Astrocyte (in vitro differentiated cells and primary cell): ENCODE measurements at regions not wholly inside any gene's neighbourhood (a gene's known extent, or its start where the extent isn't known, plus 50 kb on each side); places are given as distances from the start of the nearest gene placed in this dataset.

Experiments used
- DNase-seq: peaks from one replicate; pipeline ENCODE4 v3.0.0-alpha.2; 2010; ENCODE audit warnings: low read depth
- FAIRE-seq: peaks from 2 replicates; lab custom pipeline; 2011; peaks lifted over from hg19 to GRCh38; lab: Jason Lieb, UNC
- H2AFZ ChIP-seq: 2 replicates; pipeline ENCODE4 v1.6.0; 2012; ENCODE audit warnings: low read depth, low read length, inconsistent platforms
- H3K27ac ChIP-seq: 2 replicates; pipeline ENCODE4 v1.5.1; 2011; ENCODE audit warnings: low read depth, low read length, inconsistent platforms
- H3K27me3 ChIP-seq: 2 replicates; pipeline ENCODE4 v1.6.0; 2011; ENCODE audit warnings: low read length, inconsistent platforms; ENCODE audit not compliant: insufficient read depth
- H3K36me3 ChIP-seq: 2 replicates; pipeline ENCODE4 v1.5.1; 2011; ENCODE audit warnings: low read length, inconsistent platforms; ENCODE audit not compliant: insufficient read depth
- H3K4me1 ChIP-seq: 2 replicates; pipeline ENCODE4 v1.5.1; 2011; ENCODE audit warnings: low read length, inconsistent platforms; ENCODE audit not compliant: insufficient read depth
- H3K4me2 ChIP-seq: 2 replicates; pipeline ENCODE4 v1.6.0; 2012; ENCODE audit warnings: low read length, inconsistent platforms
- H3K4me3 ChIP-seq: 2 replicates; pipeline ENCODE4 v1.5.1; 2011; ENCODE audit warnings: low read depth, mild to moderate bottlenecking, low read length, inconsistent platforms; ENCODE audit not compliant: insufficient read depth
- H3K79me2 ChIP-seq: 2 replicates; pipeline ENCODE4 v1.6.0; 2012; ENCODE audit warnings: mild to moderate bottlenecking, low read length, inconsistent platforms; ENCODE audit not compliant: insufficient read depth
- H3K9ac ChIP-seq: 2 replicates; pipeline ENCODE4 v1.6.0; 2012; ENCODE audit warnings: mild to moderate bottlenecking, low read length, inconsistent platforms
- H3K9me3 ChIP-seq: 2 replicates; pipeline ENCODE4 v1.5.1; 2012; ENCODE audit warnings: low read depth, mild to moderate bottlenecking, low read length, inconsistent platforms; ENCODE audit not compliant: insufficient read depth
- H4K20me1 ChIP-seq: 2 replicates; pipeline ENCODE4 v1.6.0; 2012; ENCODE audit warnings: low read length, inconsistent platforms; ENCODE audit not compliant: insufficient read depth
- H3K27ac Mint-ChIP-seq: one replicate; pipeline ENCODE4 v1.8.0; 2021; ENCODE audit warnings: mild to moderate bottlenecking, mixed read lengths; ENCODE audit not compliant: unreplicated experiment
- H3K27me3 Mint-ChIP-seq: one replicate; pipeline ENCODE4 v1.8.0; 2021; ENCODE audit warnings: low read depth, mixed read lengths; ENCODE audit not compliant: unreplicated experiment
- H3K36me3 Mint-ChIP-seq: one replicate; pipeline ENCODE4 v1.8.0; 2021; ENCODE audit warnings: low read depth, mixed read lengths; ENCODE audit not compliant: unreplicated experiment
- H3K4me1 Mint-ChIP-seq: one replicate; pipeline ENCODE4 v1.8.0; 2021; ENCODE audit warnings: low read depth, mixed read lengths; ENCODE audit not compliant: unreplicated experiment
- H3K4me3 Mint-ChIP-seq: one replicate; pipeline ENCODE4 v1.8.0; 2021; ENCODE audit warnings: mild to moderate bottlenecking, moderate library complexity, mixed read lengths; ENCODE audit not compliant: unreplicated experiment
- H3K9me3 Mint-ChIP-seq: one replicate; pipeline ENCODE4 v1.8.0; 2021; ENCODE audit warnings: mild to moderate bottlenecking, mixed read lengths; ENCODE audit not compliant: unreplicated experiment
- EZH2 ChIP-seq: IDR thresholded peaks from 2 replicates; pipeline ENCODE4 v1.6.1; 2012; ENCODE audit warnings: mild to moderate bottlenecking, low read length, inconsistent platforms; ENCODE audit not compliant: insufficient read depth
- TF ChIP-seq, protein P1 (sequence below): IDR thresholded peaks from 2 replicates; pipeline ENCODE4 v1.5.1; 2011; ENCODE audit warnings: low read depth, mild to moderate bottlenecking, inconsistent platforms, low read length, moderate library complexity; ENCODE audit not compliant: insufficient read depth

DNA sequence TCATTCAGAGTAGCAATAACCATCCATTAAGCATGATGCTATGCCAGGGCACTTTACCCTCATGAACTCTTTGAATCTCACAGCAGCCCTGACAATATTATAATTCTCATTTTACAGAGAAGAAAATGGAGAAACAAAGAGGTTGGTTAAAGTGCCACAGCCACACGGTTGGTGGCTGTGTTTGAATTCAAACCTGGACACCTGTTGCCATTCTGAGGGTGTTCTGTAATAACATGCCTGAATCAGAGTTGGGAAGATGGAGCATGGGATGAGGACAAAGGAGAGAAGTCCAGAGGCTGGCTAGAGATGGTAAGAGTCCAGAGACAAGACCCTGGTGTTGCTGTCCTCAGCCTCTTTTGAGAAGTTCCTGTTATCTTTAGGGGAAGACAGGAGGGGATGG is 127.7 kb downstream of the DHX35 start:
- Mint-ChIP-seq H3K4me3 (no peak overlapping the region), H3K36me3 (no peaks in the 10 kb centered on the region), H3K27me3 (peaks cover 23% of the 10 kb centered on the region), H3K27ac (no peak overlapping the region), H3K9me3 (peaks cover 7% of the 10 kb centered on the region), H3K4me1 (no peaks in the 10 kb centered on the region)
- Histone ChIP-seq H3K9me3 (no peaks in the 10 kb centered on the region), H2AFZ (no peak overlapping the region), H3K27ac (no peak overlapping the region), H3K27me3 (peaks cover 2% of the 10 kb centered on the region), H3K36me3 (no peaks in the 10 kb centered on the region), H3K4me3 (no peak overlapping the region), H3K4me1 (no peaks in the 10 kb centered on the region), H4K20me1 (no peaks in the 10 kb centered on the region), H3K79me2 (no peaks in the 10 kb centered on the region), H3K4me2 (no peak overlapping the region), H3K9ac (no peak overlapping the region)
- no peak for DNase-seq
- FAIRE-seq = no peak
- TF ChIP-seq, protein P1, sequence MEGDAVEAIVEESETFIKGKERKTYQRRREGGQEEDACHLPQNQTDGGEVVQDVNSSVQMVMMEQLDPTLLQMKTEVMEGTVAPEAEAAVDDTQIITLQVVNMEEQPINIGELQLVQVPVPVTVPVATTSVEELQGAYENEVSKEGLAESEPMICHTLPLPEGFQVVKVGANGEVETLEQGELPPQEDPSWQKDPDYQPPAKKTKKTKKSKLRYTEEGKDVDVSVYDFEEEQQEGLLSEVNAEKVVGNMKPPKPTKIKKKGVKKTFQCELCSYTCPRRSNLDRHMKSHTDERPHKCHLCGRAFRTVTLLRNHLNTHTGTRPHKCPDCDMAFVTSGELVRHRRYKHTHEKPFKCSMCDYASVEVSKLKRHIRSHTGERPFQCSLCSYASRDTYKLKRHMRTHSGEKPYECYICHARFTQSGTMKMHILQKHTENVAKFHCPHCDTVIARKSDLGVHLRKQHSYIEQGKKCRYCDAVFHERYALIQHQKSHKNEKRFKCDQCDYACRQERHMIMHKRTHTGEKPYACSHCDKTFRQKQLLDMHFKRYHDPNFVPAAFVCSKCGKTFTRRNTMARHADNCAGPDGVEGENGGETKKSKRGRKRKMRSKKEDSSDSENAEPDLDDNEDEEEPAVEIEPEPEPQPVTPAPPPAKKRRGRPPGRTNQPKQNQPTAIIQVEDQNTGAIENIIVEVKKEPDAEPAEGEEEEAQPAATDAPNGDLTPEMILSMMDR = no peak
- no peak for TF ChIP-seq EZH2
